HG03066 (cell line): ENCODE measurements at regions not wholly inside any gene's neighbourhood (a gene's known extent, or its start where the extent isn't known, plus 50 kb on each side); places are given as distances from the start of the nearest gene placed in this dataset.

ENCODE experiments used
- ATAC-seq: cut with Tn5 transposase; IDR thresholded peaks from one replicate; pipeline ENCODE4 v1.9.1; 2021; ENCODE audit warnings: low read depth; ENCODE audit not compliant: unreplicated experiment

DNA sequence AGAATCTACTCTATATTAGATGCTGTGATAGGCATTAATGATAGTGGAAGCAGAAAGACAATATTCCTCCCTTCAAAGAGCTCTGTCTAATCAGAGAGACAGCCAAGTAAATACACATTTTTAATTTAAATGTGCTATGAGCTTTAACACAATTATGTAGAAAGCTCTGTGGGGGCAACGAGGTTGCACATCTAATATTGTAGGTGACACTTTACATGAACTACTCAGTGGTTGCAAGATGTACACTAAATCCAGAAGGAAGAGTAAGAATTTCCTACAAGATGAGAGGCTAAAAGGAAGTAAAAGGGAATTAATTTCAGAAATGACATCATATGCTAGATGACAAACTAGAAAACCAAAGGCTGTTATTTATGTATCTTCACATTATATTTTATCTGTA lies 120.9 kb downstream of the SPCS3 start:
- no peak for ATAC-seq

- ATAC-seq = no peak
Observed at GRCh38 chr4:176441594-176441993, 121.8 kb downstream of the SPCS3 start.

- ATAC-seq = no peak
Observed at GRCh38 chr4:176443117-176443516, 123.4 kb downstream of the SPCS3 start.

DNA sequence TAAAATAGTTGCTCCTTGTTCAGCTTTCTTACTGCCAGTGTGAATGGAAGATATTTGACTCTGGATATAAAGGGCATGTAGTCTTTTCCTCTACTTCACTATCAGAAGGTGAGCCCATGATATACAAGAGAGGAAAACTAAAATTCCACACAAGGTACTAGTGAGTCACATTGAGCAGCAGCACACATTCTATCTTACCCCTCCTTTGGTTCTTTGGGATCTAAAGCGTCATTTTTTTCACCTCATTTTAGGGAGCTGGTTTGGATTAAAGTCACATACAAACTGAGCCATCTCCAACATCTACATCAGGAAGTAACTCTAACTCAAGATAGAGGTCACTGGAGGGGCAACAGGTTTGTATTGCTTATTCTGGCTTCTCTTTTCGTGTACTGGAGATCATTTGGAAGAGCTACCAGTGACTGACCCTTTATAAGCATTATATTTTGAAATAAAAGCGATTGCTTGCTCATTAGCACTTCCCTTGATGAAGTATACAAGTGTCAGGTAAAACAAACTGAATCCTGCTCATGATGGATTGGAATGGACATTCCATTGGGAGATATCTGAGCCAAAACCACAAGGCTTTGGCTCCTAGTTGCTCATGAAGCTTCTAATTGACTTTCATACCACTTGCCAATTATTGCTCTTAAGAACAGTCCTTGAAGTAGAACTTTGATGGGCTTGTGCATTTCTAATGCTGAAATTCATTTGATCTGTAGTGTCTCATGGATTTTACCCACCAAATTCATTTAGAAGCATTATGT lies 124.1 kb downstream of the SPCS3 start:
- ATAC-seq = no peak

GRCh38 chr4:176444741-176445140 lies 125.0 kb downstream of the SPCS3 start:
- ATAC-seq = no peak

GRCh38 chr4:176448761-176449160 lies 129.0 kb downstream of the SPCS3 start:
- ATAC-seq = no peak

- no peak for ATAC-seq
Observed at GRCh38 chr4:176451443-176451842, 131.7 kb downstream of the SPCS3 start.

GRCh38 chr4:176453079-176453478 lies 133.3 kb downstream of the SPCS3 start:
- ATAC-seq = no peak

DNA sequence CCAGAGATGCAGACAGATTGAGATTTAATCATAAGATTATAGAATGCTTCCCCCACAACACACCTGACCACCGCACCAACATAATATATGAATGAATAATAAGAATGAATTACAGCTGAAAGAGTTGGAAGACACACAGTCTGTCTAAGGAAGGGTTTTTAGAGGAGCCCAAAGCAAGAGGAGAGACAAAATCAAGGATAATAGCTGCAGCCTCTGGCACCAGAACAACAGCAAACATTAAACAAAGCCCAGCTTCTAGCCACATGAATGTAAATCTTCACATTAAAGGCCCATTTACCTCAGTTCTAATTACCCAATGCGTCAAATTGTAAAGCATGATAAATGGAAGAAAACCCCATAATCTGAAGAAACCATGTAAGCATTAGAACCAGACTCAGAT lies 133.9 kb downstream of the SPCS3 start:
- no peak for ATAC-seq

GRCh38 chr4:176464748-176465147 lies 145.0 kb downstream of the SPCS3 start:
- peak; percentile 100 for ATAC-seq

DNA sequence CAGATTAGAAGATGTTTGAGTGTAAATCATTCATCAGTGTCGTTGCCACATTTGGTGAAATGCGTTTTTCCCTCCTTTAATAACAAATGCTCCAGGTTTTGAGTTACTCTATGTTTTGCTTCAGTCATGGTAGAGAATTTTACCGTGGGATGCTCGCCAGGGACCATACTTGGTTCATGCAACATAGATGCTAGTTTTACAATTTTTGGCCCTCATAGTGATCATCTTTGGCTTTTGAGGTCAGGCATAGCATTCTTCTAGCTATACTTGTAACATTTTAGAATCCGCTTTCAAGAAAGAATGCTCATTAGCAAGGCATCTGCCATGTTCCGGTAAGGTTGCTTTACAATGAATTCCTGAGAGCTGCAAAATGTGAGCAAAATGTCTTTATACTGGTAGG lies 147.2 kb downstream of the SPCS3 start:
- ATAC-seq = no peak

GRCh38 chr4:176469546-176469945 lies 149.8 kb downstream of the SPCS3 start:
- no peak for ATAC-seq

GRCh38 chr4:176470671-176471070 lies 150.9 kb downstream of the SPCS3 start:
- ATAC-seq = no peak

DNA sequence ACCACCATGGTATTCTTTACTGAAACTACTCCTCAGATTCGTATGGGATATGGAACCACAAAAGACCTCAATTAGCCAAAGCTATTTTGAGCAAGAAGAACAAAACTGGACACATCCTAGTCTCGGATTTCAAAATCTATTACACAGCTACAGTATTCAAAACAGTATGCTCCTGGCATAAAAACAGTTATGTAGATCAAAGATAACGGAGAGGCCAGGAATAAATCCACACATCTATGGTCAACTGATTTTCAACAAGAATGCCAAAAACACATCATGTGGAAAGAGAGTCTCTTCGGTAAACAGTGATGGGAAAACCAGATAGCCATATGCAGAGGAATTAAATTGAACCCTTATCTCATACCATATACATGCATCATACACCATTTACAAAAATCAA lies 155.3 kb downstream of the SPCS3 start:
- no peak for ATAC-seq

DNA sequence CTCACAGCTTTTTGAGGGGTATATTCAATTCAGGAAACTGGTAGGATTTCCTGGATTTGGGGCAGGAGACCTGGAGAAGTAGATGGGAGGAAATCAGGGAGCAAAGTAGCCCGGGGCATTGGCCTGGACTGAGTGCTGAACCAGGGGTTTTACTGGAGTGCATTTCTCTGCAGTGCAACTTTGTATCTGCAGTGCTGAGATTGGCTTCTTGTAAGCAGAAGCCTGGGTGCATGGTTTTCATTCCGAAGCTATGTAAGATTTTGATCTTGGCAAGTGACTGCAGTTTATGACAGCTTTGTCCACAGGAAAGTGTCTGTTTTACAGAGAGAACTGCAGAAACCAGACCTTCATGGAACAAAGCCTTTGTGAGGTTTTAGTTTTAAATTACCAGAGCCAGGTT lies 158.3 kb downstream of the SPCS3 start:
- ATAC-seq = no peak

DNA sequence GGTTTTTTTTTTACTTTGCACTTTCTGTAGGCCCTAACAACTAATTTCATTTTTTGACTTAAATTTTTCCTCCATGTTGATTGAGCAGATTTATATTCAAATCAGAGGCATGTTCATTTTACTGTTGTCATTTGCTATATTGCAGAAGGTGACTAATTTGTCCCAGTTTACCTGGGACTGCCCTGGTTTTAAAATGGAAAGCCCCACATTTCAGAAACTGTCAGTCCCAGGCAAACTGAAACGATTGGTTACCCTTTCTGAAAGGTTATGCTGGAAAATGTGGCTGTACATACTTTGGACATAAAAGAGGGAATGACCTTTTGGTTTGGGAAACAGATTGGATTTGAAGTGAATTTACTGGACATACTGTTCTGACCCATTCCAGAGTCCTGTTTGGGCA lies 160.0 kb downstream of the SPCS3 start:
- no peak for ATAC-seq

- no peak for ATAC-seq
Observed at GRCh38 chr4:176482972-176483371, 163.2 kb downstream of the SPCS3 start.

DNA sequence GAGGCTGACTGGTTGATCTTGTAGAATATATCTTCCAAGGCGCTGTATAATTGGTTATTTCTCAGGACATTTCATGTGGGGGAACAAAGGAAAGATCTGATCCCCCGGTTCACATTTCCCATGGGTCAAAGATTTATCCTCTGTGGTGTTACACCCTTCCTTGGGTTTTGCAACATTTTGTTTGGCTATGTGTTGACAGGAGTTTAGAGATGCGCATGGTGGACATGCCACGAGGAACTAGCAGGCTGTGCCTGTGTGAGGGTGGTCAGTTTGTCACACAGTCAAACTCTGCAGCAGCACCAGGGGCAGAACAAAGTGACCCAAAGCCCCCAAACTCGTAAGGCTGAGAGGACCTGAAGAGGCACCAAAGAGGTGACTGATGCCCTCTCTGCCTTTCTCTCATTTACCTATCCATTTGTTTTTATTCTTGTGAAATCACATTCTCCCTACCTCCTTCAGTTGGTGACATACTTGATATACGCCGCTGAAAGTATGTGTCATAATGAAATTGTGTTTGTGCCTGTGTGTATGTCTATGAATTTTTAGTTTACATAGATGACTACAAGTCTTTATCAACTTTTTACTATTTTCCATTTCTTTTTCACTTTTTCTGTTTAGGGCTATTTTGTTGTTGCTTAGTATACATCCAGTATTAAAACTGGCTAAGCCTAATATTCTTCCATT lies 164.7 kb downstream of the SPCS3 start:
- ATAC-seq = no peak

DNA sequence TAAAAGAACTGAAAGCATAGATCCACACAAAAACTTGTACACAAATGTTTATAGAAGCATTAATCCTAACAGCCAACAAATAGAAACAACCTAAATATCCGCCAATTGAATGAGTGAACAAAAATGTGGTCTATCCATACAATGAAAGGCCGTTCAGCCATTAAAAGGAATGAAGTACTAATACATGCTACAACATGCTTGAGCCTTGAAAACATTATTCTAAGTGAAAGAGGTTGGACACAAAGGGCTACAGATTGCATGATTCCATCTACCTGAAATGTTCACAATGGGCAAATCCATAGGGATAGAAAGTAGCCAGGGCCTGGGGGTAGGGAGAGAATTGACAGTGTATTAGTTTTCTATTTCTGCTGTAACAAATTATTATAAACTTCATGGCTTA lies 169.2 kb downstream of the SPCS3 start:
- no peak for ATAC-seq

DNA sequence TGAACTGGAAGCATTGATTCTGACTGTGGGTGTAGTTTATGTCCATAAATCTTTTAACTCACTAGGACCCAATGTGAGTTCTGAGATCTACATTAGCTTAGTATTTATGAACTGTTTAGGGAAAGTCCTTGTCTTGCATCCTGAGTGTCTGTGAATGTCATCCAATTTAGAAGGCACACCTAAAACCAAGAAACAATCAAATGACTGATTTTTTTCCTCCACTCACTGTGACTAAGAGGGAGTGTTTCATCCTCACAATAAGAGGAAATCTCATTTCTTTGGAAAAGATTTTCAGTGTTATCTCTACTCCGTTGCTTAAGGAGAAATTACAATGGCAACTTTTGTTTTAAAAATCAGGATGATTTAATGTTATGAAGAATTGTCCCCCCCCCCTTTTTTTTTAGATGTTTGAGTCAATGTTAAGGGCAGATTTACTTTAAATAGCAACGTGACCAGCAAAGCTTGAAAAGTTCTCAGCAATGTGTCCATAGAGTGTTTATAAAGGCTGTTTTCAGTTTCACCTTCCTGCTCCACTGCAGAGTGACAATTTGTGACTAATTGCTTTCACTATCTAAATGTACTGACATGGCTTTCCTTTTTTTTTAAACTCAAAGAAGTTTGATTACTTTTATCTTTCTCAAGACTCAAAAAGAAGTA lies 173.0 kb downstream of the SPCS3 start:
- peak; percentile 100 for ATAC-seq

DNA sequence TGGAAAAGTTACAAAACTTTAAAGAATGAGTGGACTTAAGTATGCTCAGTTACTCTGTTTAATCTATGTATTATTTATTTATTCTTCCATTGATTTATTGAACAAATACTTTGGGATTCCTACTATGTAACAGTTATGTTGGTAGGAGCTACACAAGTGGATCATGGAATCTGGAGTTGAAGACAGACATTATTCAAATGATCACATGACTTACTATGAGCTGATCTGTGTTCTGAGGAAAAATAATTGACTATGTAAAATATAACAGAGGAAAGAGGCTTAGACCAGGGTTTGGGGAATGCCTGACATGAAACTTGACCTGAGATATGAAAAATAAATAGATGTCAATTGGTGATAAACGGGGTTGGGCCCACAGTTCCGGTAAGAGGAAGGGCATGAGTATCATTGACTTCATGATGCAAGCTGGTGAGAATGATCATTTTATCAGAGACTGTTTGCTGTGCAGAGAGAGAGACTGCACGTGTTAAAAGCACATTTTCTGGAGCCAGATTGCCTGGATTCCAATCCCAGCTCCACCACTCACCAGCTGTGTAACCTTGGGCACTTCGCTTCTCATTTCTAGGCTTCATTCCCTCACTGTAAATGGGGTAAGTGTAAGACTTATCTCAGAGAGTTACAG lies 179.0 kb downstream of the SPCS3 start:
- ATAC-seq = no peak
